ENCODE measurements at regions not wholly inside any gene's neighbourhood (a gene's known extent, or its start where the extent isn't known, plus 50 kb on each side); places are given as distances from the start of the nearest gene placed in this dataset.

DNA sequence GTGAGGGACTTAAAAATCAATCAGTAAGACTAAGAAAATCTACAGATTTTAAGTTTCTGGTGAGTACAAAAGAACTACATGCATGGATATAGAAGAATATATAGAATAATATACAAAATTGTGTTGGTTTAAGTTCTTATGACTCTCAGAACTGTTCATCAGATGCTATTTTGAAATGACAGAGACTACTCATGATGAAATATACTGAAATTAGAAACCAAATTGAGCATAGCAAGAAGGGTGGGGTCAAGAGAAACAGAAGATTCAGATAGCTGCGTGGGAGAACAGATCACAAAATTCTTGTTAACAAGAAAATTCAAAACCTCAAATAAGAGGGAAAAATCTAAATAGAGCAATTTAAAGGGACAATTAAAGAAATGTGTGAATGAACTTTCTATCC, 2125.3 kb upstream of the RAG2 start:
- peaks cover 2 to 16% (median 5%) of the 10 kb centered on the region in 7 donors for H3K9me3 Mint-ChIP-seq
- H3K36me3 Mint-ChIP-seq = no peaks in the 10 kb centered on the region
- no peak overlapping the region for H2AFZ ChIP-seq (ENCODE audit: insufficient read depth, low read depth, low read length, poor library complexity, severe bottlenecking)
- H3K9ac ChIP-seq (ENCODE audit: insufficient read depth, low read length, poor library complexity, severe bottlenecking) = no peak overlapping the region
- DNase-seq = no peak
- H4K20me1 ChIP-seq (ENCODE audit: insufficient read depth, low read length) = no peaks in the 10 kb centered on the region
- TF ChIP-seq, protein P1, sequence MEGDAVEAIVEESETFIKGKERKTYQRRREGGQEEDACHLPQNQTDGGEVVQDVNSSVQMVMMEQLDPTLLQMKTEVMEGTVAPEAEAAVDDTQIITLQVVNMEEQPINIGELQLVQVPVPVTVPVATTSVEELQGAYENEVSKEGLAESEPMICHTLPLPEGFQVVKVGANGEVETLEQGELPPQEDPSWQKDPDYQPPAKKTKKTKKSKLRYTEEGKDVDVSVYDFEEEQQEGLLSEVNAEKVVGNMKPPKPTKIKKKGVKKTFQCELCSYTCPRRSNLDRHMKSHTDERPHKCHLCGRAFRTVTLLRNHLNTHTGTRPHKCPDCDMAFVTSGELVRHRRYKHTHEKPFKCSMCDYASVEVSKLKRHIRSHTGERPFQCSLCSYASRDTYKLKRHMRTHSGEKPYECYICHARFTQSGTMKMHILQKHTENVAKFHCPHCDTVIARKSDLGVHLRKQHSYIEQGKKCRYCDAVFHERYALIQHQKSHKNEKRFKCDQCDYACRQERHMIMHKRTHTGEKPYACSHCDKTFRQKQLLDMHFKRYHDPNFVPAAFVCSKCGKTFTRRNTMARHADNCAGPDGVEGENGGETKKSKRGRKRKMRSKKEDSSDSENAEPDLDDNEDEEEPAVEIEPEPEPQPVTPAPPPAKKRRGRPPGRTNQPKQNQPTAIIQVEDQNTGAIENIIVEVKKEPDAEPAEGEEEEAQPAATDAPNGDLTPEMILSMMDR (IDR thresholded peaks at IDR 0.05) = no peak
- intact Hi-C loops (cut with micrococcal nuclease) = no loop called here
- H3K4me3 Mint-ChIP-seq = no peak overlapping the region
- no peaks in the 10 kb centered on the region for H3K27me3 ChIP-seq (ENCODE audit: control insufficient read depth in 2 of 2, insufficient read depth in 2 of 2, low read length in 2 of 2)
- H3K27ac Mint-ChIP-seq = no peak overlapping the region
- no peak overlapping the region for H3K4me2 ChIP-seq (replicated peaks; ENCODE audit: extremely low read depth, low read length, poor library complexity, severe bottlenecking)
- H3K4me1 Mint-ChIP-seq = no peaks in the 10 kb centered on the region
- no peaks in the 10 kb centered on the region for H3K4me1 ChIP-seq (ENCODE audit: control insufficient read depth in 1 of 2, insufficient read depth in 2 of 2, low read length in 2 of 2)
- peaks cover 0 to 4% of the 10 kb centered on the region in 2 donors for H3K9me3 ChIP-seq (replicated peaks in 1 of 2; ENCODE audit: control insufficient read depth in 1 of 2, insufficient read depth in 1 of 2, low read length in 2 of 2)
- H3K79me2 ChIP-seq (ENCODE audit: insufficient read depth, low read length) = no peaks in the 10 kb centered on the region
- no peaks in the 10 kb centered on the region for H3K27me3 Mint-ChIP-seq (ENCODE audit: low read depth in 3 of 3)
- H3K36me3 ChIP-seq (replicated peaks in 1 of 2; ENCODE audit: control insufficient read depth in 1 of 2, insufficient read depth in 2 of 2, low read length in 2 of 2) = no peaks in the 10 kb centered on the region
- no CpG with 5 or more reads among the region's 1 CpG for WGBS (ENCODE audit: insufficient coverage)
- no peak overlapping the region for H3K27ac ChIP-seq (ENCODE audit: low read depth in 1 of 2, low read length in 2 of 2)
- no peak overlapping the region for H3K4me3 ChIP-seq (replicated peaks in 1 of 3; ENCODE audit: low read depth in 2 of 3, low read length in 3 of 3)

- Histone ChIP-seq H3K9ac (ENCODE audit: insufficient read depth, low read length, poor library complexity, severe bottlenecking) (no peak overlapping the region), H3K79me2 (ENCODE audit: insufficient read depth, low read length) (no peaks in the 10 kb centered on the region), H3K36me3 (replicated peaks in 1 of 2; ENCODE audit: control insufficient read depth in 1 of 2, insufficient read depth in 2 of 2, low read length in 2 of 2) (no peaks in the 10 kb centered on the region), H3K4me1 (ENCODE audit: control insufficient read depth in 1 of 2, insufficient read depth in 2 of 2, low read length in 2 of 2) (no peaks in the 10 kb centered on the region), H3K4me3 (replicated peaks in 1 of 3; ENCODE audit: low read depth in 2 of 3, low read length in 3 of 3) (no peak overlapping the region), H3K27me3 (ENCODE audit: control insufficient read depth in 2 of 2, insufficient read depth in 2 of 2, low read length in 2 of 2) (no peaks in the 10 kb centered on the region), H4K20me1 (ENCODE audit: insufficient read depth, low read length) (no peaks in the 10 kb centered on the region), H3K9me3 (replicated peaks in 1 of 2; ENCODE audit: control insufficient read depth in 1 of 2, insufficient read depth in 1 of 2, low read length in 2 of 2) (peaks cover 0 to 4% of the 10 kb centered on the region in 2 donors), H2AFZ (ENCODE audit: insufficient read depth, low read depth, low read length, poor library complexity, severe bottlenecking) (no peak overlapping the region), H3K4me2 (replicated peaks; ENCODE audit: extremely low read depth, low read length, poor library complexity, severe bottlenecking) (no peak overlapping the region), H3K27ac (ENCODE audit: low read depth in 1 of 2, low read length in 2 of 2) (no peak overlapping the region)
- Mint-ChIP-seq H3K9me3 (peaks cover 0 to 3% (median 2%) of the 10 kb centered on the region in 7 donors), H3K4me3 (no peak overlapping the region), H3K4me1 (no peaks in the 10 kb centered on the region), H3K27me3 (ENCODE audit: low read depth in 3 of 3) (no peaks in the 10 kb centered on the region), H3K36me3 (no peaks in the 10 kb centered on the region), H3K27ac (no peak overlapping the region)
- no CpG with 5 or more reads among the region's 1 CpG for WGBS (ENCODE audit: insufficient coverage)
- intact Hi-C loops (cut with micrococcal nuclease) = no loop called here
- DNase-seq = no peak
- TF ChIP-seq, protein P1 (IDR thresholded peaks at IDR 0.05) = no peak
Observed at GRCh38 chr11:38721586-38722315, 2123.7 kb upstream of the RAG2 start.
